Erythroblast (primary cell): ENCODE measurements at regions not wholly inside any gene's neighbourhood (a gene's known extent, or its start where the extent isn't known, plus 50 kb on each side); places are given as distances from the start of the nearest gene placed in this dataset.
"Not testable (repeated sequence)": the region's sequence is repeated elsewhere in the genome, so short reads cannot be mapped to it uniquely, and the experiment has no call there.

Experiments used
- DNase-seq, 2 experiments: peaks; one replicate each; lab custom pipeline; 2025; lab: John Stamatoyannopoulos, UW
- GATA1 ChIP-seq: IDR thresholded peaks from 2 replicates; pipeline ENCODE4 v1.6.1; 2011; ENCODE audit warnings: low read depth, mild to moderate bottlenecking, control low read depth, low read length, moderate library complexity
- POLR2A ChIP-seq: IDR thresholded peaks from 2 replicates; pipeline ENCODE4 v1.6.1; 2011; ENCODE audit warnings: mild to moderate bottlenecking, low read length

DNA sequence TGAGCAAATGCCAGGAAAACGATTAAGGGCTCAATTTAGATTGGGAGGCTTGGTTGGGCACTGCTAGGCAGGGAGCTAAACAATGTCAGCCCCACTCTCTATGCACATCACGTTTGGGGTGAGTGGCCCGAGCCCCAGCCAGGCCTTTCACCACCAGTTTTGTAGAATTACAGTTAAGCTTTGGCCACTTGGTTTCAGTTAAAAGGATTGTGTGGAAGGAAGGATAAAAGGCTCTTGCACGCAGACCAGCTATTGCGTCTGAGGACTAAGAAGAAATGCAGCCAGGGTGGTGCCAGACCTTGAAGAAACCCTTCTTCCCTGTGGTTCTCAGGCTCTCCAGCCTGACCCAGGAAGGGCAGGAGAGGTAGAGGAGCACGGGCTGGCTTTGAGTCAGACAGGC, 125.3 kb upstream of the SLC44A1 start:
- no peak for TF ChIP-seq GATA1
- TF ChIP-seq POLR2A, result no peak
- no peak for DNase-seq

DNA sequence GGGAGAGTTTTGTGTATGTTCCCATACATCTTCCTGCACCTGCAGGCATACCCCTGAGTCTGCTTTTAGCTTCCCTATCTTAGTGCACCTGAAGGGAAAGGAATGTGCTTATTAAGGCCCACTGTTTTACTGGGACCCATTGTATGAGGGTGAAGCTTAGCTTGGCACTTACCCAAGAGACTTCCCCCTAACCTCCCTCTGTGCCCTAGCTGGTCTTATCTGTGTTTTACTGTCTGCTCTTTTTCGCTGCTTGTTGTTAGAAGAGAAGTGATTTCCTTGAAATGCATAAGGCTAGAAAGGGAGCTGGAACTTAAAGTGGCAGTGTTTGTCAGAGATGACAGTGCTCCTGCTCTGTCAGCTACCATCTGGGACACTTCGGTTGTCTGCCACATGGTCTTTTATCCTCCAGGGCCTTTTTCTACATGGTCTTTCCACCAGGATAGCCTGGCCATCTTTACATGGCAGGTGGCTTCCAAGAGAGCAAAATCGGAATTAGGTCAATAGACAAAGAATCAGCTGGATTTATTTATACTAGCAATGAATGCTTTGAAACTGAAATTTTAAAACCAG, 122.5 kb upstream of the SLC44A1 start:
- TF ChIP-seq GATA1, result no peak
- no peak for TF ChIP-seq POLR2A
- DNase-seq, result peak; percentile 15 to 55

DNA sequence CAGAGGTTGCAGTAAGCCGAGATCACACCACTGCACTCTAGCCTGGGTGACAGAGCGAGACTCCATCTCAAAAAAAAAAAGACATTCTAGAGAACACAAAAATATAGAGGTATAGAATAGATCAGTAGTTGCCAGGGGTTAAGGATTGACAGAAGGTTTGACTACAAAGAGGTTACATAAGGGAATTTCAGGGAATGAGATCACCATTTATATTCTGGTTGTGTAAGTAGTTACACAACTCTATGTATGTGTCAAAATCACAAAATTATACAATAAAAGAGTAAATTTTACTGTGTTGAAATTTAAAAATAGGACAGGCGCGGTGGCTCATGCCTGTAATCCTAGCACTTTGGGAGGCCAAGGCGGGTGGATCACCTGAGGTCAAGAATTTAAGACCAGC, 119.9 kb upstream of the SLC44A1 start:
- not testable (repeated sequence) for DNase-seq

DNA sequence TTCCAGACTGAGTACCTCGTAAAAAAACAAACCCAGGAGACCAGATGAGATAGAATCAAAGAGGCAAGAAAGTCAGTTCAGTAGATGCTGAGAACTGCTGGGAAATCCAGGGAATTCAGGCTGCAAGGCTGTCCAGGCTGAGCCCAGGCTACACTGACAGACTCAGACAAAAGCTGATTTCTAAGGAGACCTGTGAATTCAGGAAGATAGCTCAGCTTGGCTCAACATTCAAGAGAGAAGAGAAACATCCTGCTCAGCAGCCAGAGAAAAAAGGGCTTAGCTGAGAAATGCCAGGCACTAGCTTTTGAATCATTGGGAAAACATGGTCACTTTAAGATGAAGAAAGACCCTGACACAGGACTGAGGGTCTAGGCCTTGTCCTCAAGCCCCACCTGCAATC, 118.2 kb upstream of the SLC44A1 start:
- TF ChIP-seq POLR2A (no peak), GATA1 (no peak)
- DNase-seq, result no peak

DNA sequence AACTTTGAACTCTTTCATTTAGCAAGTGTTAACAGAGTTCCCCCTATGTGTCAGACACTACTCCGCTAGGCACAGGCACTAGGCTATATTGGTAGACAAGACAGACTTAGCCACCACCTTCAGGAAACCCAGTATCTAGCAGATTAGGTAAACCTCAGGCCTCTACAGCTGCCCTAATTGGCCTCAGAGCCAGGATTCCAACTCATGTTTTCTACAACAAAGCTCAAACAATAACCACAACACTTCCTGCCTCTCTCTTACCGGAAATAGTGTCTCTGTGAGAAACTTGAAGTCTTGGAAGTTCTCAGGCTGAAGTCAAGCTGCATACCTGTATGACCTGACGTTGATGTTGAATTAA, 116.6 kb upstream of the SLC44A1 start:
- DNase-seq, result peak in 1 of 2 experiments; percentile 29
- TF ChIP-seq POLR2A, result no peak
- TF ChIP-seq GATA1, result no peak

DNA sequence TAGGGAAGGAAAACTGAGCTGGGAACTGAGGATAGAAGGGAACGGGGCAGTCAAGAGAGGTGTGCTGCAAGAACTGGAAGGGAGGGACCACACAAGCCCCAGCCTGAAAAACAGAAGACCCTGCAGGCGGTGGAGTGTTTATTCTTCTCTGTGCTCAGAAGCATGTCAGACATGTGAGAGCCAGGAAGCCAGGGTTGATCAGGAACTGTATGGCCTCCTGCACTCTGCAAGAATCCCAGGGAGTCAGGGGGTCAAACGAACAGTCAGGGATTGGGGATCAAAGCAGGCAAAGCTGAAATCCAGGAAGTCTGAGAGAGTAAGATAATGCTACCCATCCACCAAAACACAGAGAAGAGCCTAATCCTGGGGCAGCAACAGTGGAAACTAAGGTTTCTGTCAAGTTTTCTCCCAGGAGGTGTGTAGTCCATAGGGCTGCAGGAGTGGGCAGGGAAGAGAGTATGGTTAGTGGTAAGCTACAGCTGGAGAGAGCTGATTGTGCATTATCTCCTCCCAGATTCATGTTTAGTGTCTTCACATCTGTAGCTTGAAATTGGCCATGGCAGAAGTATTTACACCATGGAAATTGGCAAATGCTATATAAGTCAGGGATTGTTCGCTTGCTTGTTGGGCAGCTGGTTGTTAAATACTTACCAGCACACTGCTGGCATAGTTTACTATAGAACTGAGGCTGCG, 115.4 kb upstream of the SLC44A1 start:
- DNase-seq, result peak; percentile 42 to 68
- TF ChIP-seq GATA1 (no peak), POLR2A (no peak)

DNA sequence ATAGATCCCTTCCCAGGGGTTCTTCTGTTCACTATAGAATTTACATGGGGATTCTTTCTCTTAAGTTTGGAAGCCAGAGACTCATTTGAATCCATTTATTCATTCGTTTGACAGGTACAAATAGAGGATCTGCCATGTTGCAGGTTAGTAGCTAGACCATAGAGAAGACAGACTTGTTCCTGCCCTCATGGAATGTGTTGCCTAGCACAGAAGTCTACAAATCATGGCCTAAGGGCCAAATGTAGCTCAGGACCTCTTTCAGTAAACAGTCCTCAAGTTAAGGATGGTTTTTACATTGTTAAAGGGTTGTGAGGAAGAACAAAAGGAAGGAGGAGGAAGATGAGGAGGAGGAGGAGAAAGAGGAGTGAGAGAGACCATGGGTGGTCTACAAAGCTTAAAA, 114.7 kb upstream of the SLC44A1 start:
- no peak for DNase-seq
- TF ChIP-seq GATA1, result no peak
- TF ChIP-seq POLR2A, result no peak

DNA sequence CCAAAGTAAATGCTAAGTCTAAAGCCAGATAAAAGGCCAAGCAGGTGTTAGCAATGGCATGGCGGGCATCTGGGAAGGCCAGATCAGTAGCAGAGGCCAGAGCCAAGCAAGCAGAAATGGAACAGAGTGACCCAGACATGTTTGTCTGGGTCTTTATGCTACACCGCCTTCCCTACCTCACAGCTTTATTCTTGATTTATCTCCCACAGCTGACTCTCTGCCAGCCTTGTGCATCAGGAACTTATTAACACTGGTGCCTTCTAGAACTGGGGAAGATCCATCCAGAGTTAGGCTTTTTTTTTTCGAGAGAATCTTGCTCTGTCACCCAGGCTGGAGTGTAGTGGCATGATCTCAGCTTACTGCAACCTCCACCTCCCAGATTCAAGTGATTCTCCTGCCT, 112.5 kb upstream of the SLC44A1 start:
- no peak for TF ChIP-seq GATA1
- no peak for TF ChIP-seq POLR2A
- no peak for DNase-seq

DNA sequence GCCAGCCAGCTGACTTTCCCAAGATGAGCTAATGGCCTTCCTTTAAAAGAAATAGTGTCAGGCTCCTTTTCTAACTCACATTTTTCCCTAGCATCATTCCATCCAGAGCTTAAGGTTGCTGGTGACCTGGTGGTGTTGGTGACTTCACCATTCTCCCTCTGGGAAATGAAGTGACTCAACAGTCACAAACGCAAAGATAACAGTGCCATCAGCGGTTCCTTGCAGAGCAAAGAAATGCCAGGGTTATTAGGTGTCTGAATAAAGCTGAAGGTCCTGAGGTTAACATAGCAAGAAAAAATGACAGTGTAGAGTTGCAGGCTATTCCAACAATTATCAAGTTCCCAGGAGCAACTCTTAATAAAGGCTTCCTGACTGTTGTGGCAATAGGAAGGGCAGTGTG, 111.8 kb upstream of the SLC44A1 start:
- TF ChIP-seq POLR2A (no peak), GATA1 (no peak)
- DNase-seq, result no peak

DNA sequence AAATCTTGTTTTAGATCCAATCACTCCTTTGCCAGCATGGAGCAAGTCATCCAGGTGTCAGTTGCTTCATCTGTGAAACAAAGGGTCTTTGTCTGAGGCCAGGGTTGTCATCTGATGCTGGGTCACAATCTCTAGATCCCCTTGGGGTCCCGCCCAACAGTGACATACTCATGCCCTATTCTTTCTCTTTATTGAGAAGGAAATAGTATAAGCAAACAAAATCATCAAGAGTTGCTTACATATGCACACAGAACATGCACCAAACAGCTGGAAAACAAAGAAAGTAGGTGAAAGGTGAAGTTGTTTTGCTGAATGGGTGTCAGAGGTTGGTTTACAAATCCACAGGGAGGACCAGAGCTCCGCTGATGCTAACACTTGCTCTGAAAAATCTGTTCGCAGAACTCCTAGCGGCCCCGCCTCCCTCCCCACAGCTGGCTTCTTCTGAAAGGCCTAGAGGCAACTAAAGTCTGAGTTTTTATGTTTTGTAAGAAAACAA, 106.1 kb upstream of the SLC44A1 start:
- TF ChIP-seq POLR2A (no peak), GATA1 (no peak)
- DNase-seq, result no peak

DNA sequence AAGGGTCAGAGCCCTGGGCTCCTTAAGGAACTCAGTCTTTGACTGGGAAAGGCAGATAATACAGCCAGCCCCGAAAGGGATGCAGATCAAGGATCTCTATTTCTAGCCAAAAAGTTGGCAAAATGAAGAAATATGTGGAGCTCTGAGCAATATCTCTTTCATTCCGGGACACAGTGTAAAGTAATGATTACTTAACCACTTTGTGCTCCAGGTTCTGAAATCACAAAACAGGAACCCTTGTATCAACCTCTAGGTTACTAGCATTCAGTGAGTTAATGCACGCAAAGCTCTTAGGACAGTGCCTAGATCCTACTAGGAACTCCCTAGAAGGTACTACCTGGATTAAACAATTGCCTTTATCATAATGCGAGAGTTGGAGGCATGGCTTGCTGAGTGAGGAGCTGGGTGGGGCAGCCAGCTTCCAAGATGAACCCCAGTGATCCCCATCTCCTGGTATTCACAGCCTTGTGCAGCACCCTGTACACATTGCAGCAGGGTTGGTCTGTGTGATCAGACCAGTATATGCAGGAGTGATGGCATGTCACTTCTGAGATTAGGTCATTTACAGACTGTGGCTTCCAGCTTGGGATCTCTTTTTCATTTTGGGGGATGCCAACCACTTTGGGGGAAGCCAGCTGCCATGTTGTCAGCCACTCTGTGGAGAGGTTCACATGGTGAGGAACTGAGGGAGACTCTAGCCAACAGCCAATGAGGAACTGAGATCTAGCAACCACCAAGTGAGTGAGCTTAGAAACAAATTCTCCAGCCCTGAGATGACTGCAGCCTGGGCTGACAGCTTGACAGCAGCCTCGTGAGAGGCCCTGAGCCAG, 103.1 kb upstream of the SLC44A1 start:
- no peak for DNase-seq
- TF ChIP-seq GATA1 (no peak), POLR2A (no peak)

DNA sequence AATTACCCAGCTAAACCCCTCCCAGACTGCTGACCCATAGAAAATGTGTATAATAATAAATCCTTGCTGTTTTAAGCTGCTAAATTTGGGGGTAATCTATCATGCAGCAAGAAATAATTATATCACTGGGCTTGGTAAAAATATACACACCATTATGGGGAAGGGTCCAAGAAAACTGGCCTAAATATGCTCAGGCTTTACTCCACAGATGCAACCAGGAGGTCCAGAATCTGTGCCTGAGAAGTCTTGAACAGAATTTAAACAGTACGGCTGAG, 102.5 kb upstream of the SLC44A1 start:
- TF ChIP-seq GATA1 (no peak), POLR2A (no peak)
- no peak for DNase-seq

DNA sequence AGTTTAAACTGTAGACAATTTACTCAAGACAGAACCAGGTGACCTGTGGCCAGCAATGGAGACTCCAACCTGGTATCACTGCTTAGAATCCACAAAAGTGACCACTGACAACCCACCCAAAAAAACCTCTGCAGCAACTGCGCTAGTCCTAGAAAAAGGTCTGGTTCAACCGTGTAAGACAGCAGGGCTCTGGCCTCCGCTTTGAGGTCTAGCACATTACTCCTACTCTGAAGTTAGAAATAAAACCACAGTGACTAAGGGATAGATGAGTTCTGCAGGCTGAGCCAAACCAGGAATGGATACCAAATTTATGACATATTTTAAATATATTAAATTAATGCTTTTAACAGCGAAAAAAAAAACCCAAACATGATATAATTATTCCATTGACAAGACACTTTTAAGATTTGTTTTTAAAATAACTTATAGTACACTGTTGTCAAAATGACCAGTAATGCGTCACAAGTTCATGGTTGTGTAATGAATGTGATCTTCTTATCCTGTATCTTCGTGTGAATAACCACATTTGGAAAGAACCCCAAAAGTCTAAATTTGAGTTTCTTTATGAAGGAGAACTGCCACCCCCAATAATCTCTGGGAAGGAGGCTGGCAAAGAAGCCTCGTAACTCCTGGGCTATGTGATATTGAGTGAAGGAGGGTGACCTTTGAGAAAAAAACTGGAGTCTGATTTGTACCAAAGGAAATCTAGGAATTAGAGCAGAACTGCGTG, 101.9 kb upstream of the SLC44A1 start:
- no peak for DNase-seq
- TF ChIP-seq POLR2A, result no peak
- no peak for TF ChIP-seq GATA1

DNA sequence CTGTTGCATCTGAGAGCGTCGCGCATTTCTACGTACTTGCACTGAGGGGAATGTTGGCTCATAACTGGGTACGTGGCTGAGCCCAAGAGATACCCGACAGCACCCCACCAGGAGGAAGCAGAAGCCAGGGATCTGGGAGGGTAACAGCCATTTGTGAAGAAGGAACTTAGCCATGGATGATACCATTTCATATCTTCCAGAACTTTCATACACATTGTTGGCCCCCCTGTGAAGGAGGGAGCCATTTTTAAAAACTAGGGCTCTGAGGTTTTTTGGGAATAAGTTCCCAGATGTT, 101.4 kb upstream of the SLC44A1 start:
- DNase-seq, result no peak

DNA sequence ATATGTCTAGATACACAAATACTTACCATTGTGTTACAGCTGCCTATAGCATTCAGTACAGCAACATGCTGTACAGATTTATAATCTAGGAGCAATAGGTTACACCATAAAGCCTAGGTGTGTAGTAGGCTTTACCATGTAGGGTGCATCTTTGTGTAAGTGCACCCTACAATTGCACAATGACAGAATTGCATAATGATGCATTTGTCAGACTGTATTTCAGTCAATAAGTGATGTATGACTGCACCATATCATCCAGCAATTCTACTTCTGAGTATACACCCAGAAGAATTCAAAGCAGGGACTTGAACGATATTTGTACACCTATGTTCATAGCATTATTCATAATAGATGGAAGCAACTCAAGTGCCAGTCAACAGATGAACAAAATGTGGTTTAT, 100.4 kb upstream of the SLC44A1 start:
- TF ChIP-seq POLR2A, result no peak
- no peak for TF ChIP-seq GATA1
- no peak for DNase-seq

More for the DNA sequence above, 101.4 kb upstream of the SLC44A1 start:
- no peak for TF ChIP-seq POLR2A
